WTC11 (cell line): ENCODE measurements at regions not wholly inside any gene's neighbourhood (a gene's known extent, or its start where the extent isn't known, plus 50 kb on each side); places are given as distances from the start of the nearest gene placed in this dataset.

Experiments
- ATAC-seq: fragments of 200-7000 bp; cut with Tn5 transposase; 2 replicates; pipeline ENCODE4 v1.10.0; 2021; ENCODE audit warnings: mild to moderate bottlenecking, moderate library complexity
- CTCF ChIA-PET: fragments of 300-600 bp; sonication (Branson Sonifier 250); formaldehyde crosslinking; loops from one replicate; lab custom pipeline; 2021; ENCODE audit warnings: antibody characterized with exemption; lab: Charles Lee
- POLR2A ChIA-PET: fragments of 350-600 bp; sonication (Branson Sonifier 250); formaldehyde crosslinking; loops from one replicate; lab custom pipeline; 2021; ENCODE audit warnings: antibody characterized with exemption; lab: Charles Lee
- DNase-seq: peaks from one replicate; pipeline ENCODE4 v3.0.0; 2021; ENCODE audit warnings: low spot score
- H3K27ac Mint-ChIP-seq: 2 replicates; pipeline ENCODE4 v1.8.0; 2021; ENCODE audit warnings: mixed read lengths
- H3K27me3 Mint-ChIP-seq: 2 replicates; pipeline ENCODE4 v1.8.0; 2021; ENCODE audit warnings: low read depth, mild to moderate bottlenecking, moderate library complexity, mixed read lengths
- H3K36me3 Mint-ChIP-seq: 2 replicates; pipeline ENCODE4 v1.8.0; 2021; ENCODE audit warnings: mixed read lengths
- H3K4me1 Mint-ChIP-seq: 2 replicates; pipeline ENCODE4 v1.8.0; 2022; ENCODE audit warnings: mixed read lengths
- H3K4me3 Mint-ChIP-seq: 2 replicates; pipeline ENCODE4 v1.8.0; 2021; ENCODE audit warnings: mild to moderate bottlenecking, moderate library complexity, mixed read lengths
- H3K9me3 Mint-ChIP-seq: 2 replicates; pipeline ENCODE4 v1.8.0; 2021; ENCODE audit warnings: mixed read lengths
- CREB1 ChIP-seq: sonication (generic); formaldehyde crosslinking; IDR thresholded peaks from 2 replicates; pipeline ENCODE4 v1.8.0; 2023; ENCODE audit warnings: mild to moderate bottlenecking, missing genetic modification reagents
- CREM ChIP-seq: sonication (generic); formaldehyde crosslinking; IDR thresholded peaks from 2 replicates; pipeline ENCODE4 v1.8.1; 2022; ENCODE audit warnings: mild to moderate bottlenecking, missing genetic modification reagents, moderate library complexity
- EMX1 ChIP-seq: fragments of 250-450 bp; sonication (Bioruptor Pico); IDR thresholded peaks from 2 replicates; pipeline ENCODE4 v1.8.0; 2021; ENCODE audit warnings: mild to moderate bottlenecking
- FOXJ3 ChIP-seq: sonication (generic); formaldehyde crosslinking; IDR thresholded peaks from 2 replicates; pipeline ENCODE4 v1.9.0; 2021; ENCODE audit warnings: missing genetic modification reagents, mild to moderate bottlenecking, borderline replicate concordance
- FOXP1 ChIP-seq: sonication (generic); formaldehyde crosslinking; IDR thresholded peaks from 2 replicates; pipeline ENCODE4 v1.8.0; 2022; ENCODE audit warnings: missing genetic modification reagents, mild to moderate bottlenecking, moderate library complexity, borderline replicate concordance
- GTF2I ChIP-seq: fragments of 250-450 bp; sonication (Bioruptor Pico); conservative IDR thresholded peaks from 2 replicates; pipeline ENCODE4 v1.4.0; 2021; ENCODE audit warnings: mild to moderate bottlenecking
- HMGA2 ChIP-seq: fragments of 250-450 bp; sonication (Bioruptor Pico); IDR thresholded peaks from 2 replicates; pipeline ENCODE4 v1.4.0; 2021; ENCODE audit warnings: mild to moderate bottlenecking, moderate library complexity
- JAZF1 ChIP-seq: fragments of 250-450 bp; sonication (Bioruptor Pico); IDR thresholded peaks from 2 replicates; pipeline ENCODE4 v1.9.0; 2021; ENCODE audit warnings: moderate library complexity, mild to moderate bottlenecking, inconsistent platforms
- JUN ChIP-seq: sonication (generic); formaldehyde crosslinking; IDR thresholded peaks from 2 replicates; pipeline ENCODE4 v1.8.0; 2023; ENCODE audit warnings: mild to moderate bottlenecking, missing genetic modification reagents
- NR1H2 ChIP-seq: sonication (generic); formaldehyde crosslinking; IDR thresholded peaks from 2 replicates; pipeline ENCODE4 v1.9.0; 2021; ENCODE audit warnings: mild to moderate bottlenecking, moderate library complexity, missing genetic modification reagents
- PRRX2 ChIP-seq: fragments of 250-450 bp; sonication (Bioruptor Pico); IDR thresholded peaks from 2 replicates; pipeline ENCODE4 v1.8.0; 2021; ENCODE audit warnings: mild to moderate bottlenecking
- RELA ChIP-seq: sonication (generic); formaldehyde crosslinking; IDR thresholded peaks from 2 replicates; pipeline ENCODE4 v1.8.1; 2022; ENCODE audit warnings: missing genetic modification reagents, mild to moderate bottlenecking, borderline replicate concordance
- RORB ChIP-seq: fragments of 250-450 bp; sonication (Bioruptor Pico); IDR thresholded peaks from 2 replicates; pipeline ENCODE4 v1.9.0; 2021; ENCODE audit warnings: mild to moderate bottlenecking
- SMAD3 ChIP-seq: sonication (generic); formaldehyde crosslinking; IDR thresholded peaks from 2 replicates; pipeline ENCODE4 v1.8.0; 2022; ENCODE audit warnings: missing genetic modification reagents, mild to moderate bottlenecking, borderline replicate concordance
- SMAD4 ChIP-seq: sonication (generic); formaldehyde crosslinking; IDR thresholded peaks from 2 replicates; pipeline ENCODE4 v1.8.0; 2022; ENCODE audit warnings: mild to moderate bottlenecking, missing genetic modification reagents
- SOX15 ChIP-seq: fragments of 250-450 bp; sonication (Bioruptor Pico); IDR thresholded peaks from 2 replicates; pipeline ENCODE4 v1.9.0; 2021; ENCODE audit warnings: mild to moderate bottlenecking
- TCF7 ChIP-seq: sonication (generic); formaldehyde crosslinking; IDR thresholded peaks from 2 replicates; pipeline ENCODE4 v1.8.0; 2022; ENCODE audit warnings: mild to moderate bottlenecking, low read depth, missing genetic modification reagents, moderate library complexity
- ZBTB43 ChIP-seq: sonication (generic); formaldehyde crosslinking; IDR thresholded peaks from 2 replicates; pipeline ENCODE4 v1.8.1; 2023; ENCODE audit warnings: mild to moderate bottlenecking, missing genetic modification reagents
- ZNF263 ChIP-seq: sonication (generic); formaldehyde crosslinking; IDR thresholded peaks from 2 replicates; pipeline ENCODE4 v1.8.1; 2022; ENCODE audit warnings: low read depth, mild to moderate bottlenecking, moderate library complexity, missing genetic modification reagents
- ZSCAN18 ChIP-seq: fragments of 250-450 bp; sonication (Bioruptor Pico); IDR thresholded peaks from 2 replicates; pipeline ENCODE4 v2.1.2; 2022; ENCODE audit warnings: mild to moderate bottlenecking, moderate library complexity
- TF ChIP-seq, protein P1 (sequence below): sonication (generic); formaldehyde crosslinking; IDR thresholded peaks from 2 replicates; pipeline ENCODE4 v1.8.0; 2023; ENCODE audit warnings: missing genetic modification reagents, mild to moderate bottlenecking, borderline replicate concordance
- TF ChIP-seq, protein P2 (sequence below): sonication (generic); formaldehyde crosslinking; conservative IDR thresholded peaks from 2 replicates; pipeline ENCODE4 v1.8.1; 2022; ENCODE audit warnings: mild to moderate bottlenecking, missing genetic modification reagents

- TF ChIP-seq, protein P1, sequence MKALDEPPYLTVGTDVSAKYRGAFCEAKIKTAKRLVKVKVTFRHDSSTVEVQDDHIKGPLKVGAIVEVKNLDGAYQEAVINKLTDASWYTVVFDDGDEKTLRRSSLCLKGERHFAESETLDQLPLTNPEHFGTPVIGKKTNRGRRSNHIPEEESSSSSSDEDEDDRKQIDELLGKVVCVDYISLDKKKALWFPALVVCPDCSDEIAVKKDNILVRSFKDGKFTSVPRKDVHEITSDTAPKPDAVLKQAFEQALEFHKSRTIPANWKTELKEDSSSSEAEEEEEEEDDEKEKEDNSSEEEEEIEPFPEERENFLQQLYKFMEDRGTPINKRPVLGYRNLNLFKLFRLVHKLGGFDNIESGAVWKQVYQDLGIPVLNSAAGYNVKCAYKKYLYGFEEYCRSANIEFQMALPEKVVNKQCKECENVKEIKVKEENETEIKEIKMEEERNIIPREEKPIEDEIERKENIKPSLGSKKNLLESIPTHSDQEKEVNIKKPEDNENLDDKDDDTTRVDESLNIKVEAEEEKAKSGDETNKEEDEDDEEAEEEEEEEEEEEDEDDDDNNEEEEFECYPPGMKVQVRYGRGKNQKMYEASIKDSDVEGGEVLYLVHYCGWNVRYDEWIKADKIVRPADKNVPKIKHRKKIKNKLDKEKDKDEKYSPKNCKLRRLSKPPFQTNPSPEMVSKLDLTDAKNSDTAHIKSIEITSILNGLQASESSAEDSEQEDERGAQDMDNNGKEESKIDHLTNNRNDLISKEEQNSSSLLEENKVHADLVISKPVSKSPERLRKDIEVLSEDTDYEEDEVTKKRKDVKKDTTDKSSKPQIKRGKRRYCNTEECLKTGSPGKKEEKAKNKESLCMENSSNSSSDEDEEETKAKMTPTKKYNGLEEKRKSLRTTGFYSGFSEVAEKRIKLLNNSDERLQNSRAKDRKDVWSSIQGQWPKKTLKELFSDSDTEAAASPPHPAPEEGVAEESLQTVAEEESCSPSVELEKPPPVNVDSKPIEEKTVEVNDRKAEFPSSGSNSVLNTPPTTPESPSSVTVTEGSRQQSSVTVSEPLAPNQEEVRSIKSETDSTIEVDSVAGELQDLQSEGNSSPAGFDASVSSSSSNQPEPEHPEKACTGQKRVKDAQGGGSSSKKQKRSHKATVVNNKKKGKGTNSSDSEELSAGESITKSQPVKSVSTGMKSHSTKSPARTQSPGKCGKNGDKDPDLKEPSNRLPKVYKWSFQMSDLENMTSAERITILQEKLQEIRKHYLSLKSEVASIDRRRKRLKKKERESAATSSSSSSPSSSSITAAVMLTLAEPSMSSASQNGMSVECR (CRISPR knock-in tag): no peak
- TF ChIP-seq SMAD4 (no peak), FOXP1 (CRISPR knock-in tag) (no peak), NR1H2 (no peak), ZBTB43 (CRISPR knock-in tag) (no peak), ZSCAN18 (CRISPR knock-in tag) (no peak)
- TF ChIP-seq, protein P2, sequence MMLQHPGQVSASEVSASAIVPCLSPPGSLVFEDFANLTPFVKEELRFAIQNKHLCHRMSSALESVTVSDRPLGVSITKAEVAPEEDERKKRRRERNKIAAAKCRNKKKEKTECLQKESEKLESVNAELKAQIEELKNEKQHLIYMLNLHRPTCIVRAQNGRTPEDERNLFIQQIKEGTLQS: no peak
Observed at GRCh38 chr14:76292561-76292960, 83.4 kb upstream of the ESRRB start (continued).

DNA sequence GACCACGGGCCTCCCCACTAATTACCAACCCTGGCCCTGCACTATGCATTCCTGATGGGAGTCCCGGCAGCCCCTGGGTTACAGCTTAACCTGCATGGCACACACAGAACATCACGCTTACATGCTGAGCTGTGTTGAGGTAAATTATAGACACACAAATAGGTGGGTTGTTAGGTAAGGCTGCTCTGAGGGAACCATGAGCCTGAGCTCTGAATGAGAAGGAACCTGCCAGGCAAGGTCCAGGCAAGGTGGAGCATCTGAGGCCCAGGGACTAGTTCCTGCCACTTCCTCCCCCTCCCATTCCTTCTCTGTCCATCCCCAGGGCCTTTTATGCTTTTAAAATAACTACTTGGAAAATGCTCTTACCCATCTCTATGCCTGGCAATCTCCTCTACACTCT is 82.7 kb upstream of the ESRRB start:
- ATAC-seq (no peak), DNase-seq (no peak)
- Mint-ChIP-seq H3K9me3 (no peaks in the 10 kb centered on the region), H3K4me3 (no peak overlapping the region), H3K27ac (no peak overlapping the region), H3K4me1 (no peaks in the 10 kb centered on the region), H3K36me3 (no peaks in the 10 kb centered on the region), H3K27me3 (no peaks in the 10 kb centered on the region; the same call in 1 of the 2 replicates)
- no peak for TF ChIP-seq GTF2I
- no peak for TF ChIP-seq HMGA2 (CRISPR knock-in tag)
- no peak for TF ChIP-seq RELA (CRISPR knock-in tag)
- no peak for TF ChIP-seq EMX1
- TF ChIP-seq ZBTB43 (CRISPR knock-in tag): no peak
- TF ChIP-seq JUN (CRISPR knock-in tag): no peak
- POLR2A ChIA-PET: no interaction called here
- CTCF ChIA-PET: no interaction called here

GRCh38 chr14:76293923-76294322 is 82.0 kb upstream of the ESRRB start:
- H3K27me3 Mint-ChIP-seq: no peaks in the 10 kb centered on the region; the same call in 1 of the 2 replicates
- H3K4me1 Mint-ChIP-seq: no peaks in the 10 kb centered on the region
- no peak overlapping the region for H3K27ac Mint-ChIP-seq
- ATAC-seq (no peak), DNase-seq (no peak)
- CTCF ChIA-PET: no interaction called here
- no peak overlapping the region for H3K4me3 Mint-ChIP-seq
- no peaks in the 10 kb centered on the region for H3K36me3 Mint-ChIP-seq
- POLR2A ChIA-PET: no interaction called here
- no peaks in the 10 kb centered on the region for H3K9me3 Mint-ChIP-seq
- TF ChIP-seq ZNF263 (CRISPR knock-in tag): no peak
- TF ChIP-seq, protein P1 (CRISPR knock-in tag): no peak
- no peak for TF ChIP-seq JUN (CRISPR knock-in tag)
- TF ChIP-seq FOXJ3: no peak
- TF ChIP-seq, protein P2: no peak
- no peak for TF ChIP-seq JAZF1
- TF ChIP-seq RORB (CRISPR knock-in tag): no peak
- no peak for TF ChIP-seq PRRX2 (CRISPR knock-in tag)
- no peak for TF ChIP-seq TCF7 (CRISPR knock-in tag)
- TF ChIP-seq SMAD3 (CRISPR knock-in tag): no peak
- no peak for TF ChIP-seq CREB1 (CRISPR knock-in tag)
- TF ChIP-seq CREM (CRISPR knock-in tag): no peak
- no peak for TF ChIP-seq SOX15
